CD14-positive monocyte (primary cell): ENCODE measurements at regions not wholly inside any gene's neighbourhood (a gene's known extent, or its start where the extent isn't known, plus 50 kb on each side); places are given as distances from the start of the nearest gene placed in this dataset.

Experiments used
- DNase-seq, 3 donors: peaks; one replicate each; pipeline ENCODE4 v3.0.0-alpha.2; 2011 to 2022
- H2AFZ ChIP-seq: 2 replicates; pipeline ENCODE4 v1.6.0; 2012; ENCODE audit warnings: mild to moderate bottlenecking, low read depth, low read length, inconsistent platforms; ENCODE audit not compliant: insufficient read depth, poor library complexity, severe bottlenecking
- H3K27ac ChIP-seq, 2 donors: 1 replicate in 1 of 2; 2 replicates in 1 of 2; pipeline ENCODE4 v1.5.1; 2012 to 2013; ENCODE audit warnings: low read length in 2 of 2, control low read depth in 1 of 2, inconsistent platforms in 1 of 2, low read depth in 1 of 2, mild to moderate bottlenecking in 1 of 2
- H3K27me3 ChIP-seq, 2 donors: one replicate each; pipeline versions ENCODE4 v1.6.0 to v1.6.1; 2011 to 2013; ENCODE audit warnings: low read length in 2 of 2; ENCODE audit not compliant: control insufficient read depth in 2 of 2, insufficient read depth in 2 of 2
- H3K36me3 ChIP-seq, 2 donors: replicated peaks in 1 of 2; 1 replicate in 1 of 2; 2 replicates in 1 of 2; pipeline versions ENCODE4 v1.5.1 to v1.6.1; 2012 to 2013; ENCODE audit warnings: low read length in 2 of 2, control low read depth in 1 of 2, inconsistent platforms in 1 of 2, mild to moderate bottlenecking in 1 of 2; ENCODE audit not compliant: insufficient read depth in 2 of 2, control insufficient read depth in 1 of 2
- H3K4me1 ChIP-seq, 2 donors: 1 replicate in 1 of 2; 2 replicates in 1 of 2; pipeline versions ENCODE4 v1.5.1 to v1.6.1; 2012 to 2013; ENCODE audit warnings: low read length in 2 of 2, control low read depth in 1 of 2, inconsistent platforms in 1 of 2, mild to moderate bottlenecking in 1 of 2, moderate library complexity in 1 of 2; ENCODE audit not compliant: insufficient read depth in 2 of 2, control insufficient read depth in 1 of 2
- H3K4me2 ChIP-seq: replicated peaks from 2 replicates; pipeline ENCODE3; 2012; ENCODE audit warnings: low read length, moderate library complexity, mild to moderate bottlenecking; ENCODE audit not compliant: poor library complexity, severe bottlenecking; ENCODE audit errors: extremely low read depth
- H3K4me3 ChIP-seq, 3 experiments: fragments of 200-600 bp in 1 of 3; sonication (generic) in 1 of 3; replicated peaks in 1 of 3; 1 replicate in 2 of 3; 2 replicates in 1 of 3; pipeline ENCODE4 v1.5.1; 2011 to 2013; ENCODE audit warnings: low read length in 3 of 3, mild to moderate bottlenecking in 3 of 3, control low read depth in 2 of 3, low read depth in 2 of 3, inconsistent platforms in 1 of 3, moderate library complexity in 1 of 3
- H3K79me2 ChIP-seq: 2 replicates; pipeline ENCODE4 v1.6.0; 2012; ENCODE audit warnings: mild to moderate bottlenecking, control low read depth, inconsistent platforms, low read length, moderate library complexity; ENCODE audit not compliant: insufficient read depth
- H3K9ac ChIP-seq: 2 replicates; pipeline ENCODE4 v1.6.0; 2017; ENCODE audit warnings: low read length, mild to moderate bottlenecking; ENCODE audit not compliant: insufficient read depth, poor library complexity, severe bottlenecking
- H3K9me3 ChIP-seq, 2 donors: replicated peaks in 1 of 2; 1 replicate in 1 of 2; 2 replicates in 1 of 2; pipeline versions ENCODE4 v1.5.1 to v1.6.1; 2012 to 2013; ENCODE audit warnings: low read length in 2 of 2, control low read depth in 1 of 2; ENCODE audit not compliant: control insufficient read depth in 1 of 2, insufficient read depth in 1 of 2
- H4K20me1 ChIP-seq: 2 replicates; pipeline ENCODE4 v1.6.0; 2012; ENCODE audit warnings: mild to moderate bottlenecking, low read length, control low read depth, moderate library complexity; ENCODE audit not compliant: insufficient read depth
- H3K27ac Mint-ChIP-seq, 7 donors: one replicate each; pipeline ENCODE4 v1.8.0; 2020; ENCODE audit warnings: mild to moderate bottlenecking in 7 of 7, mixed read lengths in 7 of 7, moderate library complexity in 6 of 7, inconsistent platforms in 2 of 7
- H3K27me3 Mint-ChIP-seq, 3 donors: one replicate each; pipeline ENCODE4 v1.8.0; 2021 to 2022; ENCODE audit warnings: low read depth in 3 of 3, mild to moderate bottlenecking in 3 of 3, mixed read lengths in 3 of 3, moderate library complexity in 3 of 3, inconsistent platforms in 1 of 3
- H3K36me3 Mint-ChIP-seq, 2 donors: one replicate each; pipeline ENCODE4 v1.8.0; 2020; ENCODE audit warnings: mixed read lengths in 2 of 2, inconsistent platforms in 1 of 2, mild to moderate bottlenecking in 1 of 2
- H3K4me1 Mint-ChIP-seq: one replicate; pipeline ENCODE4 v1.8.0; 2020; ENCODE audit warnings: mild to moderate bottlenecking, mixed read lengths
- H3K4me3 Mint-ChIP-seq, 2 donors: one replicate each; pipeline ENCODE4 v1.8.0; 2020; ENCODE audit warnings: mild to moderate bottlenecking in 2 of 2, mixed read lengths in 2 of 2, moderate library complexity in 1 of 2
- H3K9me3 Mint-ChIP-seq, 7 donors: one replicate each; pipeline ENCODE4 v1.8.0; 2020 to 2022; ENCODE audit warnings: mixed read lengths in 7 of 7, mild to moderate bottlenecking in 6 of 7, moderate library complexity in 6 of 7, inconsistent platforms in 2 of 7
- WGBS: methylation state at CpG from one replicate; pipeline ENCODE4 v1.1.5; 2013; ENCODE audit warnings: missing lambda C conversion rate; ENCODE audit not compliant: insufficient coverage; 5-methylcytosine and 5-hydroxymethylcytosine counted together
- intact Hi-C, 2 donors: fragments of 100-400 bp; cut with micrococcal nuclease; formaldehyde crosslinking; loops; one replicate each; pipeline versions ENCODE4 v1.15.0 to v1.15.1; 2023
- TF ChIP-seq, protein P1 (sequence below): fragments of 200-600 bp; IDR thresholded peaks from one replicate; pipeline ENCODE4 v1.8.0; 2022; ENCODE audit warnings: antibody characterized with exemption, mild to moderate bottlenecking

DNA sequence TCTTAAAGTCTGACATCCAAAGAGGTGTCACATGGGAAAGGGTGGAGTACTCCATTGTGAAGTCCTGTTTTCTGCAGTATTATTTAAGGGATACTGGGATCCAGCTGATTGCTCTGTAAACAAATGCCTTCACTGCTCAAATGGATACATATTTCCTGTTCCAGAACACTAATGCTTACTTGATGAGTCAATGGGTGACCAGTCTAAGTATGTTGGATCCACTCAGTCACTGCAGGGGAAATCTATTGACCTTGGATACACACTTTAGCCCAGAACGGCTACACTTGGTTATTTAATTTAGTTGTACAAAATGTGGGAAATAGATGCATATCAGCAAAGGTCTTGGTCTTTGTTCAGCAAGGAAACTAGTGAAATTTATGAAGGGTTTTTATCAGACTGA, 261.4 kb downstream of the MAP2K4 start:
- TF ChIP-seq, protein P1, sequence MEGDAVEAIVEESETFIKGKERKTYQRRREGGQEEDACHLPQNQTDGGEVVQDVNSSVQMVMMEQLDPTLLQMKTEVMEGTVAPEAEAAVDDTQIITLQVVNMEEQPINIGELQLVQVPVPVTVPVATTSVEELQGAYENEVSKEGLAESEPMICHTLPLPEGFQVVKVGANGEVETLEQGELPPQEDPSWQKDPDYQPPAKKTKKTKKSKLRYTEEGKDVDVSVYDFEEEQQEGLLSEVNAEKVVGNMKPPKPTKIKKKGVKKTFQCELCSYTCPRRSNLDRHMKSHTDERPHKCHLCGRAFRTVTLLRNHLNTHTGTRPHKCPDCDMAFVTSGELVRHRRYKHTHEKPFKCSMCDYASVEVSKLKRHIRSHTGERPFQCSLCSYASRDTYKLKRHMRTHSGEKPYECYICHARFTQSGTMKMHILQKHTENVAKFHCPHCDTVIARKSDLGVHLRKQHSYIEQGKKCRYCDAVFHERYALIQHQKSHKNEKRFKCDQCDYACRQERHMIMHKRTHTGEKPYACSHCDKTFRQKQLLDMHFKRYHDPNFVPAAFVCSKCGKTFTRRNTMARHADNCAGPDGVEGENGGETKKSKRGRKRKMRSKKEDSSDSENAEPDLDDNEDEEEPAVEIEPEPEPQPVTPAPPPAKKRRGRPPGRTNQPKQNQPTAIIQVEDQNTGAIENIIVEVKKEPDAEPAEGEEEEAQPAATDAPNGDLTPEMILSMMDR: no peak
- no peak overlapping the region for H3K4me3 ChIP-seq
- no peaks in the 10 kb centered on the region for H3K79me2 ChIP-seq
- H3K36me3 Mint-ChIP-seq: no peaks in the 10 kb centered on the region
- no peak overlapping the region for H3K9ac ChIP-seq
- H3K4me2 ChIP-seq: no peak overlapping the region
- no peaks in the 10 kb centered on the region for H3K36me3 ChIP-seq
- H4K20me1 ChIP-seq: no peaks in the 10 kb centered on the region
- H3K27me3 Mint-ChIP-seq: peaks cover 0 to 2% (median 0%) of the 10 kb centered on the region in 3 donors
- H2AFZ ChIP-seq: no peak overlapping the region
- no peak overlapping the region for H3K27ac Mint-ChIP-seq
- DNase-seq: no peak
- no peak overlapping the region for H3K4me3 Mint-ChIP-seq
- no peak overlapping the region for H3K27ac ChIP-seq
- no peaks in the 10 kb centered on the region for H3K27me3 ChIP-seq
- WGBS: no CpG with 5 or more reads among the region's 1 CpG
- no peaks in the 10 kb centered on the region for H3K4me1 ChIP-seq
- H3K4me1 Mint-ChIP-seq: no peaks in the 10 kb centered on the region
- peaks cover 0 to 4% of the 10 kb centered on the region in 2 donors for H3K9me3 ChIP-seq
- intact Hi-C loops: no loop called here
- H3K9me3 Mint-ChIP-seq: peaks cover 0 to 19% (median 2%) of the 10 kb centered on the region in 7 donors

DNA sequence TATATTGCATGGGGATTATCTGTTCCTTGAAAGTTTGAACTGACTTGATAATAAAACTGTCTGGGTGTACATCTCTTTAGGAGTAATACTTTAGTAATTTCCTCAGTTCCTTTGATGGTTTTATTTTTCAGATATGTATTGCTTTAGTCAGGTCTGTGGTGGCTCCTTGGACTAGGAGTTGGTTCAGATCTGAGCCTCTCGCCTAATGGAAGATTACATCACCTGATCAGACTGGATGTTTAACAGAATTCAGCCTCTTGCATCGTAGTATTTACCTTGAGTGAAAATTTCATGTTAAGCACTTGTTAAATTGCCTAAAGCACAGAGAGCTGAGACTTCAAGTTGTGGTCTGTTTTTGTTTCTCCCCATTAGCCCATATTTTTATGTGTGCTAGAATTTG, 267.3 kb downstream of the MAP2K4 start:
- Histone ChIP-seq H3K9me3 (peaks cover 22 to 35% of the 10 kb centered on the region in 2 donors), H3K27me3 (no peaks in the 10 kb centered on the region), H3K27ac (no peak overlapping the region), H3K4me3 (no peak overlapping the region), H3K9ac (no peak overlapping the region), H2AFZ (no peak overlapping the region), H3K36me3 (no peaks in the 10 kb centered on the region), H3K79me2 (no peaks in the 10 kb centered on the region), H3K4me1 (no peaks in the 10 kb centered on the region), H3K4me2 (no peak overlapping the region), H4K20me1 (no peaks in the 10 kb centered on the region)
- H3K36me3 Mint-ChIP-seq: no peaks in the 10 kb centered on the region
- H3K4me1 Mint-ChIP-seq: no peaks in the 10 kb centered on the region
- DNase-seq: no peak
- peaks cover 4 to 25% (median 8%) of the 10 kb centered on the region in 7 donors for H3K9me3 Mint-ChIP-seq
- no peaks in the 10 kb centered on the region for H3K27me3 Mint-ChIP-seq
- no peak overlapping the region for H3K27ac Mint-ChIP-seq
- no CpG with 5 or more reads among the region's 2 CpGs for WGBS
- TF ChIP-seq, protein P1: no peak
- intact Hi-C loops: no loop called here
- H3K4me3 Mint-ChIP-seq: no peak overlapping the region
